GM12874 (cell line): ENCODE measurements at regions not wholly inside any gene's neighbourhood (a gene's known extent, or its start where the extent isn't known, plus 50 kb on each side); places are given as distances from the start of the nearest gene placed in this dataset.

Experiments used
- TF ChIP-seq, protein P1 (sequence below): IDR thresholded peaks from 2 replicates; pipeline ENCODE4 v1.5.1; 2011; ENCODE audit warnings: low read depth, mild to moderate bottlenecking, control low read depth, low read length, moderate library complexity; ENCODE audit not compliant: insufficient read depth

DNA sequence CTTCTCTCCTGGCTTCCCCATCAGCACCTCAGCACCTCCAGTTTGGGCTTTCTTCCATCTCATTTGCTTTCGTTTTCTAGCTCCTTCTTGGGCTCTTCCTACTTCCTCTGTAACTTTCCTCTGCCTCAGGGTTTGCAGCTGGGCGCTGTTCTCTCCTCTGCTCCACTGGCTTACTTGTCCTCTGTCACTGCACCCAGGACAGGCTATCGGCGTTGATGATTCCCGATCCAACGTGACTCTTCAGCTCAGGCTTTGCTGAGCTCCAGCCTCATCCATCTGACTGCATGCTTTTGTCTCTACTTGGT lies 362.4 kb downstream of the CYRIA start:
- TF ChIP-seq, protein P1, sequence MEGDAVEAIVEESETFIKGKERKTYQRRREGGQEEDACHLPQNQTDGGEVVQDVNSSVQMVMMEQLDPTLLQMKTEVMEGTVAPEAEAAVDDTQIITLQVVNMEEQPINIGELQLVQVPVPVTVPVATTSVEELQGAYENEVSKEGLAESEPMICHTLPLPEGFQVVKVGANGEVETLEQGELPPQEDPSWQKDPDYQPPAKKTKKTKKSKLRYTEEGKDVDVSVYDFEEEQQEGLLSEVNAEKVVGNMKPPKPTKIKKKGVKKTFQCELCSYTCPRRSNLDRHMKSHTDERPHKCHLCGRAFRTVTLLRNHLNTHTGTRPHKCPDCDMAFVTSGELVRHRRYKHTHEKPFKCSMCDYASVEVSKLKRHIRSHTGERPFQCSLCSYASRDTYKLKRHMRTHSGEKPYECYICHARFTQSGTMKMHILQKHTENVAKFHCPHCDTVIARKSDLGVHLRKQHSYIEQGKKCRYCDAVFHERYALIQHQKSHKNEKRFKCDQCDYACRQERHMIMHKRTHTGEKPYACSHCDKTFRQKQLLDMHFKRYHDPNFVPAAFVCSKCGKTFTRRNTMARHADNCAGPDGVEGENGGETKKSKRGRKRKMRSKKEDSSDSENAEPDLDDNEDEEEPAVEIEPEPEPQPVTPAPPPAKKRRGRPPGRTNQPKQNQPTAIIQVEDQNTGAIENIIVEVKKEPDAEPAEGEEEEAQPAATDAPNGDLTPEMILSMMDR: no peak

DNA sequence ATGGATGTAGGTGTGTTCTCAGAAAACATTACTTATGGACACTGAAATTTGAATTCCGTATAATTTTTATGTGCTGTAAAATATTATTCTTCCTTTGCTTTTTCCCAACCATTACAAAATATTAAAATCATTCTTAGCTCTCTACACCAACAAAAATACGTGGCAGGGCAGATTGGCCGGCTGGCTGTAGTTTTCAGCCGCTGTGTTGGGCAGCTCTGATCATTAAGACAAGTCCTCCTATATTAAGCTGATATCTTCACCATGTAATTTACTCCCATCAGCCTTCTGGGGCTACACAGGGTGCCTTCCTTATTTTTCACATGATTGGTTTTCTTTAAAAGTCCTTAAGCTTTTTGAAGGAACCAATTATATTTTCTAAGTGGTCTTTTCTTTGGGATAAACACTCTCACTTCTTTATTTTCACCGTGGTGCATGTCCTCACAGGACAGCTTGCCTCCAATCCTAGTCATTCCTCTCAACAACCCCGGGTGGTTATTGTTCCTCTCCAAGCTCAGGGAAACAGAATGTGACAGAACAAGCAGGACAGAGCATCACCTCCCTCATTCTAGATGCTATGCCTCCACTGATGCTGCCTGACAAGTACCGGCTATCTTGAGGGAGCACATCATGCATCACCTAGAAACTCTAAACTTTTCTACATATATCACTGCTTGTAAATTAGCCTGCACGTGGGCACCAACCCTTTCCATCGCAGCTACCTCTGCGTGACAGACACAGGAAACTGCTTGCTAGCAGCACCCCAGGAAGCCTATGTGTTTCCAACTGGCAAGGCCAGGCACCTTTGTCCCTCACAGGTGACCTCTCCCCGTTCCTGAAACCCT lies 362.3 kb downstream of the MYCN start:
- TF ChIP-seq, protein P1: no peak

DNA sequence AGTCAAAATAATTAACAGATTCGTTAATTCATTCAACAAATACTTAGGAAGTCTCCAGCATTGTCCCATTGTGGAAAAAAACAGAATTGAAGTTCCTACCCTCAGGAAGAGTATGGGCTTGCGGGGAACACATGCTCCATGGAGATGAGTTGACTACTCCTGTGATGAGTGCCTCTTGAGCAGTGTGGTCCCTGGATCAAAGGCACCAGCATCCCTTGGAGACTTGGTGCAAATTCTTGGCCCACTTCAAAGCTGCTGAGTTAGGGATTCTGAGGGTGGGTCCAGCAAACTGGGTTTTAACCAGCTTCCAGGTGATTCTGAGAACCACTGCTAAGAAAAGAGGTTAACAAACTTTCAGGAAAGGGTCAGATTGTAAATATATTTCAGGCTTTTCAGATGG lies 361.6 kb downstream of the MYCN start:
- TF ChIP-seq, protein P1: no peak

DNA sequence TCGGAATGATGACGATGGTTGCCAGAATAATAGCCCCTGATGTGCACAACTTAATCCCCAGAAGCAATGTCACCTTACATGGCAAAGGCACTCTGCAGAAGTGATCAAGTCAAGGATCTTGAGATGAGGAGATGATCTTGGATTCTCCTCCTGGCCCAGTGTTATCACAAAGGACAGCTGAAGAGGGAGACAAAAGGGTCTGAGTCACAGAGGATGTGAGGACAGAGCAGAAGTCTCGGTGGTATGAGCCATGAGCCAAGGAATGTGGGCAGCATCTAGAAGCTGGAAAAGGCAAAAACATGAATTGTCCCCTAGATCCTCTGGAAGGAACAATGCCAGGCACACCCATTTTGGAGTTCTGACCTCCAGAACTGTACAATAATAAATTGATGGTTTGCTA lies 358.5 kb downstream of the MYCN start:
- TF ChIP-seq, protein P1: no peak

DNA sequence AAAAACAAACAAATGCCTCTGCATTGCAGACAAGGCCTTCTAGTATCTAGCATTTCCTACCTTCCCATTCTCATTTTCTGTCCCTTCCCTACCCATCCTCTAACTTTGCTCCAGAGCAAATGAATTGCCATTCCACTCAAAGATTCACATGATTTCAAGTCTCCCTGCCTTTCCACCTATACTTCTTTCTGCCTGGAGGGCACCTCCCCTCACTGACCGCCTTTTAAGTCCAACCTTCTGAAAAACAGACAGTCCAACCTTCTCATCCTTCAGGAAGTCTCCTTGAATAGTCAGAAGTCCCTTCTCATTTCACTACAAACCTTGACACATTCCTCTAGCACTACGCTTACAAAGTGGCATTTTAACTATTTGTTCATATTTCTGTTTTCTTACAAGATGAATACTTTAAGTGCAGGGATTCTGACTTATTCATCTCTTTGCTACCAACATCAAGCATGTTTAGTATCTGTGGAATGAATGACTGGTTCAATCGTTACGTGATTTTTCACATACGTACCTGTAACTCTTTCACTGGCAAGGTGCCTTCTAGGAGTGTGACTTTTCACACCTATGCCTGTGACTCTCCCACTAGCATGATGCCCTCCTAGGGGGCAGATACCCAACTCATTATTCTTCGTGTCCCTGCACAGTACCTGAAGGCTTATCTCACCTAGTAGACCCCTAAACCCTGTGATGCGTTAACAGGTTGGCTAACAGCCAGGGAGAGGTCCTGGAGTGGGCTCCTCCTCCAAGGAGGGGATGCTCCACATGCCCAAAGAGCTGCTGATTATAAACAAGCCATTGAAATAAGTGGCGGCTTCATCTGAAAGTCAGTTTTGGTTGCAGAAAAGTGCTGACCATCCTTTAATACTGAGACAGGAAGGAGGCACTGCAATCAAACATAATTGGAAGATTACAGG lies 356.2 kb downstream of the MYCN start:
- TF ChIP-seq, protein P1: no peak

DNA sequence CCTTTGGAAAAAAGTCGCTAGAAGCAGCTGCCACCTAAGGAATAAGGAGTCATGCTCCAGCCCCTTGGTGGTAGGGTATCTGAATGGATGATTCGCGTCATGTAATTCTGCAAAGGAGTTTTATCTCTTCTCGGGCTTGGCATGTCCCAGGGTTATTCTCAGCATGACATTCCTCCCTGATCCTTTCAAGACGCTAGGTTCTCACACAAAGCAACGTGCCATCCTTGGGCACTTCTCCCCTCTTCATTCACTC lies 355.6 kb downstream of the MYCN start:
- TF ChIP-seq, protein P1: no peak

DNA sequence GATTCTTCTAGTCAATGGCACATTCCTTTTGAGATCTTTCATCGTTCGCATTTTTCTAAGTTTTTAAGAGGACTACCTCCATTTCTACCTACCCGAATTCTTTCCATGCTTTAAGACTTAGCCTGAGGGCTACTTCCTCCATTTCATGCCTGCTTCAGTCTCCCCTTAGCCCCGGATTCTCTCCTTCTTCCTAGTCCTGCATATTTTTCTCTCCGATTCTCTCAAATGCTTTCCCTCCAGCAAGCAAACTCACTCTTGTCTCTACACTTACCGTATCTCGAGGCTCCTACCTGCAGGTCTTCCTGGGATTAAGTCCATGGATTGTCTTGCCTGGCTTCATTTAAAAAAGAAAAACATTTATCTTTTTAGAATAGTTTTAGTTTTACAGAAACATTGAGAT lies 354.4 kb downstream of the MYCN start:
- TF ChIP-seq, protein P1: no peak
